HG02759 (cell line): ENCODE measurements at regions not wholly inside any gene's neighbourhood (a gene's known extent, or its start where the extent isn't known, plus 50 kb on each side); places are given as distances from the start of the nearest gene placed in this dataset.
"Not testable (repeated sequence)": the region's sequence is repeated elsewhere in the genome, so short reads cannot be mapped to it uniquely, and the experiment has no call there.

Experiments used
- ATAC-seq: cut with Tn5 transposase; IDR thresholded peaks from one replicate; pipeline ENCODE4 v1.9.1; 2021; ENCODE audit warnings: mild to moderate bottlenecking, moderate library complexity; ENCODE audit not compliant: unreplicated experiment

DNA sequence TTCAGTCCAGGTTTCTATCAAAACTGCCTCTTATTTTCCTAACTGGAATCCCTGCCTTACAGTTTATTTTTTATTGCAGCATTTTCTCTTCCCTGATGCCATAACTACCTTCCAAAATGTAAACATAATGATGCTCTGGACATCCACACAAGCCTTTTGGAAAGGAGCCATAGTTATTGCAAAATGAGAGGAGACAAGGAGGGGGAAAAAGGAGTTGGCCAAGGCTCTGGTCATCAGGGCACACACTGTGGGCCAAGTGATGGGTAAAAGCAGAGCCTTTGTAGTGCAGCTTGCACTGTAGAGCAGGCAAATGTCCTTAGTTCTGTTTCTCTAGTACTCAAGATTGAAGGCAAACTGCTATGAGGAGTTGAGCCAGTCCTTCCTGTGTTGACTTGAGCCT, 289.3 kb upstream of the MTPN start:
- no peak for ATAC-seq

DNA sequence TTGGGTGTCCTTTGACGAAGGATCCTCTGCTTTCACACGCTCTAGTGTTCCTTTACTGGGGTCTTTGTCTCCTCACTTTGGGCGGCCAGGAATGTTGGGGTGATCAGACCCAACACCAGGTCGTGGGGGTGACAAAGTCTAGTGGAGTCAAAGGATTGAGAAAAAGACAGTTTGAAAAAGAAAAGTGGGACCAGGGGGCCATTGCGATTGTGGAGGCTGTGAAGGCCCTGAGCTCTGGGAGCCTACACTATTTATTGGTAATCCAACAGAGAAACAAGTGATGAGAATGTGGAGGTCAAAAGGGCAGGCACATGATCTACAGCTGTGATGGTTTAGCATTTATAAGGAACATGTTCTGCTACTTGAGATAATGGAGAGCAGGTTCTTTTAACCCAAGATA, 287.1 kb upstream of the MTPN start:
- not testable (repeated sequence) for ATAC-seq

DNA sequence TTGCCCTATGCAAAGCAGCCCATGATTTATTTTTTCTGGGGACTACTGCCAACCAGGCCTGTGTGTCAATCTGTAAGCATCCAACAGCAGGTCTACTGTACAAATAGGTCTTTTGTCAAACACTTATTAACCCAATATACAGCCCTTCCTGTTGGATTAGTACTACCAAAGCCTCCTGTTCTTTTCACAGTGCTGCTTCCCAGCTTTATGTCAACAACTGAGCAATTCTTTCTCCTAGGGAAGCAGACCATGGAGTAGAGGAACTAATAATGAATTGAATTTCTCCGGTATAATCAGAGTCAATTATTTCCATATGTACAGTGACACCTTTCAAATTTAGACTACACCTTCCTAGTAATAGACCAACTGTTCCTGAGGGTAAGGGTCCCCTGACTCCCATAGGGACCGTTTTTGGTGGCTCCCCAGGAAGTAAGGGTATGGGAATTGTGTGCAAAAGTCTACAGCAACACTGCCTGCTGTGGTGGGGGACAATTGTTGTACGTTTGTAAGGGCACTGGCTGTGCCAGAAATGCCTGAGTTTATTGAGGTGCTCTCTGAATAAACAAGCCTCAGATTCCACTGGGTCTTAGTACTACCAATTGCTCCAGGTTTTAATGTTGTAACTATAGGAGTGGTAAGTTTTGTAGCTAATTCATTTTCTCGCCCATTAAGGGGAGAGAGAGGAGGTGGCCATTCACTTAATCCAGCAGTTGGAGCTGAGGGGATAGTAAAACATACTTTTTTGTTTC, 286.1 kb upstream of the MTPN start:
- ATAC-seq = not testable (repeated sequence)

DNA sequence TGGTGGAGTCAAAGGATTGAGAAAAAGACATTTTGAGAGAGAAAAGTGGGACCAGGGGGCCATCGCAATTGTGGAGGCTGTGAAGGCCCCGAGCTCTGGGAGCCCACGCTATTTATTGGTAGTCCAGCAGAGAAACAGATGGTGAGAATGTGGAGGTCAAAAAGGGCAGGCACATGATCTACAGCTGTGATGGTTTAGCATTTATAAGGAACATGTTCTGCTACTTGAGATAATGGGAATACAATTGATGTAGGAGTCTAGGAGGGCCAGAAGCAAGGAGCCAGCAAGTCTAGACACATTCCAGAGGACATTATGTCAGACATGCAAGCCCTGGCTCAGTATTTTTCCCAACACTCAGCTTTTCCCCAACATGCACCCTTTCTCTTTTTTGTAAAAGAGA, 283.4 kb upstream of the MTPN start:
- not testable (repeated sequence) for ATAC-seq

DNA sequence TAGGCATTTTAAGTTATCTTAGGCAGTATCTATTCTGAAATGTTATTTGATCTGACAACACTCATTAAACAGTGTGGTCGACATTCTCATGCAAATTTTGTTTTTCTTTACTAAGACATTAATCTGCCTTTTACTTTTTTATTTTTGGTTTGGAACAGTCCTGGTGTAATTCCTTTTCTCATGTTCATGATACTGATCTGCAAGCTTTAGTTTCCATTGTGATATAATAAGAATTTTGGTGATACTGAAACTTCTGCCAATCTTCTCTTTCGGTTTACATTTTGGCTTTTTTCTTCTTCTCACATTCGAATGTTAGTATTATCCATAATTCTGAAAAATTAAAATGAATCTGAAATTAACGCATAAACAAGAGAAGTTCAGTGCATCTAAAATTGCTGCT, 281.9 kb upstream of the MTPN start:
- ATAC-seq = no peak

DNA sequence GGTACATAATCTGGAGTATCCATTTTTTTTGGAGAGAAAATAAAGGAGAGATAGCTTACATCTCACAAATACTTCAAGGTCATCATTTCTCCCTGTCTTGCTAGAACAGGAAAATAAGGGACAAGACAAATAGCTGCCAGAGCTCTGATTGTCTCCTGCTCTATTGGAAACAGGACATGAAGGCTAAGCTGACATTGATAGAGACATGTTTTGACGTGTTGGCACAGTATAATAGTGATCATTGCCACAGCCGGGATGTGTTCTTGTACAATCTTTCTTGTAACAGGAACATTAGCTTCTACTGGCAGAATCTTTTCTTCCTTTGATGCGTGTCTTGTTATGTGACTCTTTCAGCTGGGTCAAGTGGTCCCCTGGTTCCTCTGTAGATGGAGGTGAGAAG, 279.3 kb upstream of the MTPN start:
- ATAC-seq = no peak

DNA sequence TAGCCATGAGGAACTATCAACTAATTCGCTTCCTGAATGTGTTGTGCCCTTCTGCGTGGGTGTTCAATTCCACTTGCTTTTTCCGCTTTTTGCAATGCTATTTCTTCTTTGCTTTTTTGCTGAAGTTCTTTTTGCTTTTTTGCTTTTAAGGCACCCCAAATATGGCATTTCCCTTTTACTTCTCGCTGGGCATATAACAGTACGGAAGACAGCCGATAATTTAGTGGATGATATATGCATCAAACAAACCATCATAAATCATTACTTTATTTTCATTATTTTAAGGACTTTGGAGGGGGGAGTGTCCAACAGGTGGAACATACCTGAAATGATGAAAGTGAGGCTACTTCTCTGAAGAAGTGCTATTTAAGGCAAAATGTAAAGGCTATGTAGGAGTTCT, 277.0 kb upstream of the MTPN start:
- no peak for ATAC-seq

DNA sequence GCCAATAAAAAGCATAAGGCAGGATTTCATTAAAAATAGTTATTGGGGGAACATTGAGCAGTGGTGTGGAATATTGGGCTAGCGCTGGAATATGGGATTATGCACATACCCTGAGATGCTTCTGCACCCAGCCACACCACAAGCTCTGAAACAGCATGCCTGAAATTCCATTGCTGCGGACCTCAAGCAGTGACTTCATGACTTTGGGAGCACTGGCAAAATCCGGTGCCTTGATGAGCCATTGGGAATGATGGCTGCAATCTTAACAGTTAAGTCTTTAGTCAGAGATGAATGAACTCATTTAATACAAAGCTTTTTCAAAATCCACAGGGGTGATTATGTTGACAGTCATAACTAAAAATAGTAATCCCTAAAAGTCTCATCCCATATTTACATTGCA, 274.7 kb upstream of the MTPN start:
- ATAC-seq = no peak

DNA sequence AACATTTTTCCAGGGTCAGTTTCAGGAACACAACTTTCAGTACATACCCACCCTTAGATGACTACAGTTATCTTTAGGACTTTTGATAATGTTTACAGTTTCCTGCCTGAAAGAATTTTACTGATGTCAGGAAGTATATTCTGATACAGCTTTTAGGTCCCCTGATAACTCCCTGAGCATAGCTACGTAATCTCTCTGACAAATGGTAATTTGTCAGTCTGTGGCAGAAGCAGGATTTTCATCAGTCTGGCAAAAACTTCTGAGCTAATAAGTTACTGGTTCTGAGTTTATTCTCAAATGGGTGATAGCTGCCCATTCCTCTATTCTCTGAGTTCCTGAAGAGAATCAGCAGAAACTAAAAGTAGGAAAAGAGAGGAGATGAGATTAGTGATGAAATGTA, 270.1 kb upstream of the MTPN start:
- no peak for ATAC-seq

DNA sequence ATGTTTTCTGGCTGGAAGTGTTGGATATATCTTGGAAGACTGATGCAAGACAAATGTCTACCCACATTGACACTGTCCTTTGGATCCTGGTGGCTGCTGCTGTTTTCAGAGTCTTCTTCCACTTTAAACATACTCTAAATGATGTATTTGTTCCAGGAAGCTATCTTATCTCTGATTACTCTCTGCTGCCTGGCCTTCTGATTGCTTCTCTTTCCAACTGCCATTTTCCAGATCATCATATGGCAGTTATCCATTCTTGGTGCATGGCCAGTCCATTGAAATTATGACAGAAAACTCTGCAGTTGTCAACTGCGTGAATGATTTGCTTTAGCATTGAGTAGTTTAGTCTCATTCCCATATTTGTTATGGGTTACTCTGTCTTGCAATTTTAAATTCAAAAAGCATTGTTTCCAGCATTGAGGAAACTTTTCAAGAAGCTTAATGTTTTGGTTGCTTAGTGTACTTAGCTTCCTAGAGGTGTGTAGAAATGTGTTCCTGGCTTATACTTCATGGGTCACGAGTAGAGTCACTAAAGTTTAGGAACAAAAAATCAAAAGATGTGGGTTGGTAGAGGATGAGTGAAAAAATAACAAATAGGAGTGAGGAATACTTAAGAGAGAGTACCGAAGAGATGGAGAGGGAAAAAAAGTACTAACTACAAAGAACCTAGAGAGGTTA, 268.3 kb upstream of the MTPN start:
- ATAC-seq = no peak

DNA sequence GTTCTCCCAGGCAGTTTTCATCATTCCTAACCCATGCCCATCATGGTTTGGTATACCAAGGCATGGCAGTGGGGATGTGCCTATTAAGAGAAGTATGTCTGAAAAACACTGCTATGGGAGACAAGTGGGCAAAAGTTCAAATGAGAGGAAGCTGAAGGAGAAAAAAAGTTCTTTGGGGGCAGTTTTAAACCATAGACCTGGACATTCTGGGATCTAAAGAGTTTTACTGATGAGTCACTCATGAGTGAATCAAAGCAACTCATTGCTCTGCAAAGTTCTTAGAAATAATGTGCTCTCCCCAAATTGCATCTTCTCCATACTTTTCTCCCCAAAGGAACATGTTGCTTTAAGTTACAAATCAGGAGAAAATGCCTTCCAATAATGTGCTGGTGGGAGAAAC, 256.9 kb upstream of the MTPN start:
- ATAC-seq = no peak

DNA sequence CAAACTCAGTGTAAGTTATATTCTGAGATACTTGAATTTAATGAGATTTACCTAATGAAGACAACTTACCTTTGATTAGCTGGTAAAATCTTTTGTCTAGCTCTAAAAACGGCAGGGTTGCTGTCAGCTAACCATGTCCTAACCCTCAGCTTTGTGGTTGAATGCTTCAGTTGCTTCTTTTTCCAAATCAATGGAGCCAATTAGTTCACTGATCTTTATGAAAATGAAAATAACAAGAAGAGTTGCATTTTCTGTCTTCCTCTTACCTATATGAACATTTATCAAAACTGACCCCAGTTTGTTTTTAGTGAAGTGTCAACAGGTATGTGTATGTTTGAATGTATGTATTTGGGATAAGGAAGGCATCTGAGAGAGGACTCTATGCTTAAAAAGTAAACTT, 253.1 kb upstream of the MTPN start:
- ATAC-seq = no peak

DNA sequence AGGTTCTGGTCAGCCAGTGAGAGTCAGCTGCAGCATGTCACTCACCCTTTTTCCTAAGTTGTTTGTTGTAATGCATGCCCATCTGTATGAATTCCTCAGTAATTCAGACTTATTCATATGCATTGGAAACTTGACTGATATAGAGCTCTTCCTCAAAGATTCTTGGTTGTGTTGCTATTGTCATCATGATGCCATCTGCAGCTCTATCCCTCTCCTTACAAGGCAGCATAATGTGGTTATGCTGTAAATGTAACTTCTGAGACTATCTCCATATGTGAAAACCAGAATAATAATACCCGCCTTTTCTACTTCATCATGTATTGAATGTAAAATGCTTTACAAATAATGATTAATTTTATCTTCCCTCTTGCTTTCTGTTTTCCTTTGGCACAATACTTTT, 252.6 kb upstream of the MTPN start:
- no peak for ATAC-seq

DNA sequence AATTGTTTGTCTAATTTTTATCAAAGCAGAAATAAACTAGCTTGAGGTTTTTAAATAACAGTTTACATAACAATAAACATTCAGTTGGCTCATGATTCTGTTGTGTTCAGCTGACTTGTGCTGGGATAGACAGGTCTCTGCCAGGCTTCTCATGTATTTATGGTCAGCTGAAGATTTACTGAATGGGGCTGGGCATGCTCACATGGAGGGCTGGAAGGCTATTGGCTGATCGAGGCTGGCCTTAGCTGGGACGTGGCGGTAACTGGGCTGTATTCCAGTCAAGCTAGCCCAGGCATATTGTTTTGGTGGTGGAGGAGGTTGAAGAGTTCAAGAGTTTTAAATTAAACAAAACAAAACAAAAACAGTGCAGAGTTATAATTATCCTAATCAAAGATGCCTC, 251.0 kb upstream of the MTPN start:
- ATAC-seq = no peak

DNA sequence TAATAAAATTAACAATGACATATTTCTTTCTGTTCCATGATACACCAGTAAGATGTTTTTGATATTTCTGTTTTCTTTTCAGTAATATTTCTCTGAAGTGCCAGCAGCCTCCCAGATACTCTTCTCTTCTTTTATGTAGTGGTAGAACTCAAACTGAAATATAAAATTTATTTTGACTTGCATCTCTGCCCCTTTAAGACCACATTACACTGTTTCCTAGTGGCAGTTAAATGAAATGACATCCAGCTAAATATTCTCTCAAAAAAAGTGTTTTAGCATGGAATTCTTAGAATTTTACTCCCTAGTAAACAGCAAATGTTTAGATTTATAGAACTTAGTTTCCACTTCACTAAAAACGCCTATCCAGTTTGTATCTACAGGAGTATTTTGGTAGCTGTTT, 237.2 kb upstream of the MTPN start:
- no peak for ATAC-seq

DNA sequence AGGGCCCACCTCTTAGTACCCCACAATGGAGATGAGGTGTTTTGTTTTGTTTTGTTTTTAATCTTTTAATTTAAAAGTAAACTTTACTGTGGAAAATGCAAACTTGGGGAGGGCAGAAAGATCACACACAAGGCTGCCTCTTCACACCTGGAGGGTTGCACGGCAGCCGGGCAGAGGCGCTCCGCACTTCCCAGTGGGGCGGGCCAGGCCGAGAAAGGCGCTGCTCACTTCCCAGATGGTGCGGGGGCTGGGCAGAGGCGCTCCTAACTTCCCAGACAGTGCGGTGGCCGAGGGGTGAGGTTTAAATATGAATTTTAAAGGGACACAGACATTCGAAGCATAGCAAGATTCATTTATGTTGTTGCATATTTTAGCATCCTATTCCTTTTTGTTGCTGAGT, 235.9 kb upstream of the MTPN start:
- ATAC-seq = no peak

DNA sequence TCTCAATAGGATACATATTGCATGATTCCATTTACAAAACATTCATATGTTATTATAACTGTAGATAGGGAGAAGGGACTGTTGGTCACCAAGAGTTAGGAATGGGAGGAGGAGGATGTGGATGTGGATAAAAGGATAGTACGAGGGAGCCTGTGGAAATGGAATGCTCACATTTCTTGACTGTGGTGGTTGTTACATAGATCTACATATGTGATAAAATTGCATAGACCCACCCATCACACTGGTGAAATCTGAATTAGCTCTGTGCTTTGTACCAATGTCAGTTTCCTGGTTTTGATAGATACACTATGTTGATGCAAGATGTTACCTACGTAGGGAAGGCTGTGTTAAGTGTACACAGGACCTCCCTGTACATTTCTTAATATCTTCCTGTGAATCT, 233.5 kb upstream of the MTPN start:
- ATAC-seq = no peak

DNA sequence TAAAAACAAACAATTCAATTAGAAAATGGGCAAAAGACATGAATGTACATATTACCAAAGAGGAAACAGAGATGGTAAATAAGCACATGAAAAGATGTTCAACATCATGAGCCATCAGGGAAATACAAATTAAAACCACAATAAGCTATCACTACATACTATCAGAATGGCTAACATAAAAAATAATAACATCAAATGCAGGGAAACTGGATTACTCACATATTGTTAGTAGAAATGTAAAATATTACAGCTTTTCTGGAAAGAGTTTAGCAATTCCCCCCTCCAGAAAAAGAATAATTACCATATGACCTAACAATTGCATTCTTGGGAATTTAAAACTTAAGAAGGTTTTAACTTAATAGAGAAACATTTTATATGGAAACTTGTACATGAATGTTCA, 232.9 kb upstream of the MTPN start:
- ATAC-seq = no peak

DNA sequence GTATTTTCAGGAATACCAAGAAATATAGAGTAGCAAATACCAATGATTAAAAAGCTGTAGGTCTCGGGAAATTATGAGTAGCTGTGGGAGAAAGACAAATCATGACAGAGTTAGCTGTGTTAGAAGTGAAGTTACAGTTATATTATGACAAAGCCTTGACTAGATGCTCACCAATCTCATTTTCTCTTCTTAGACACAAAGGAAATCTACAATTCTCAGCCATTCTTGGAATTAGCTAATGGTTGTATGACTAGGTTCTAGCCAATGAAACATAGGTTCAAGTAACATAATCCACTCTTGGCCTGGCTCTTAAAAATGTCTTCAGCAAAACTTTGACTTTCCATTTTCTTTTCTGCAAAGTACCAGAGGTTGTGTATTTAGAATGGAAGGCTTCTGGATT, 228.8 kb upstream of the MTPN start:
- ATAC-seq = no peak

DNA sequence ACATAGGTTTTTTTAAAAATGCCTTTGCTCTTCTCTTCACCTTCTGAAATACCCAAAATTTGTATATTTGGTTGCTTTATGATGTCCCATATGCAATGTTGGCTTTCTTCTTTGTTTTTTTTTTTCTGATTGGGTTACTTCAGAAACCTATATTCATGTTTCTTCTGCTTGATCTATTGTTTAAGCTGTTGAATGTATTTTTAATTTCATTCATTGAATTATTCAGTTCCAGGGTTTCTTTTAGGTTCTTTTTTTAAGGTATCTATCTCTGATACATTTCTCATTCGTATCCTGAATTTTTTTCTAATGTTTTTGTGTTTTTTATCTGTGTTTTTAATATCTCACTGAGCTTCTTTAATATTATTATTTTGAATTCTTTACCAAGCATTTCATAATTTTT, 221.0 kb upstream of the MTPN start:
- no peak for ATAC-seq

DNA sequence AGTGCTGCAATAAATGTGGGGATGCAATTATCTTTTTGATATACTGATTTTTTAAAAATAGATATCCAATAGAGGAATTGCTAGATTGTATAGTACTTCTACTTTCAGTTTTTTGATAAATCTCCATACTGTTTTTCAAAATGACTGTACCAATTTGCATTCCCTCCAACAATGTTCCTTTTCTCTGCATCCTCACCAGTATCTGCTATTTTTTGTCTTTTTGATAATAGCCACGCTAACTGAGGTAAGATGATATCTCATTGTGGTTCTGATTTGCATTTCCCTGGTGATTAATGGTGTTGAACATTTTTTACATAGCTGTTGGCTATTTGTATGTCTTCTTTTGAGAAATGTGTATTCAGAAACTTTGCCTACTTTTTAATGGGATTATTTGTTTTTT, 217.7 kb upstream of the MTPN start:
- no peak for ATAC-seq

DNA sequence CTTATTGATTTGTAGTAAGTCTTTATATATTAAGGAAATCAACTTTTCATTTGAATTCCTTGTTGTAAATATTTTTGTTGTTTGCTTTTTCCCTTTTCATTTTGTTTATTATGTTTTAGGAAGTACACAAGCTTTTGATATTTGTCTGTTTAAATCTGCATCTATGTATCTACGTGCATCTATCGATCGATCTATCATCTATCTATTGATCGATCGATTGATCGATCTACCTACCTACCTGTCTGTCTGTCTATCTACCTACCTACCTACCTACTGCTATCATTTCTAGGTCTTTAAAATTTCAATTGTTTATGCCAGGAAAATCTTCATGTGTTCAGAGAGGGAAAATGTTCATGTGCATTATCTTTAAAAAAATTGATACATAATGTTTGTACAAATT, 216.8 kb upstream of the MTPN start:
- no peak for ATAC-seq

DNA sequence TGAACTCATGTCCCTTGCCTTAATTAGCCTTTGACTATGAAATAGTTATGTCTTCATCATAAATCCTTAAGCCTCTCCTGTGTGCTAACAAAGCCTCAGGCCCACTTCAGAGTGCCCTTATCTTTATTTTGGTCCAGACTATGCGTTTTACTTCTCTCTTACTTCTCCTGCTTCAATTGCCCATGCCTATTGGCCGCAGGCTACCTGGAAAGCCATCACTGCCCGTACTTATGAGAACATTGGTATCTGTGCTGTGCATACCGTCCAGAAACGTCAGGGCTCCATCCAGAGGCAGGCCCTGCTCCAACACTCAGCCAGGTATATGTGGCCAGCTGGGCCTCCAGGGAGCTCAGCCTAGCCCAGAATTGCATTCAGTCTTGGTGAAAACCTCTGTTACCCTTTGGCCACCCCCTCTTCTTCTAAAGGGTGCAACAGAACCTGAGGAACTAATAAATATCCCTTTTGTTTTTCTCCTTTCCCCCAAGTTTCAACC, 212.4 kb upstream of the MTPN start:
- ATAC-seq = no peak
